Left ventricle myocardium inferior (tissue), 1 donor: ENCODE measurements at regions not wholly inside any gene's neighbourhood (a gene's known extent, or its start where the extent isn't known, plus 50 kb on each side); places are given as distances from the start of the nearest gene placed in this dataset.

Source experiments
- DNase-seq: peaks from one replicate; pipeline ENCODE4 v3.0.0-alpha.2; 2020
- H3K27ac ChIP-seq: fragments of 200-600 bp; replicated peaks from 2 replicates; pipeline ENCODE4 v1.8.0; 2021
- H3K27me3 ChIP-seq: fragments of 200-600 bp; 2 replicates; pipeline ENCODE4 v1.8.0; 2021; ENCODE audit warnings: low read depth
- H3K36me3 ChIP-seq: fragments of 200-600 bp; 2 replicates; pipeline ENCODE4 v1.8.0; 2021
- H3K4me1 ChIP-seq: fragments of 200-600 bp; 2 replicates; pipeline ENCODE4 v1.8.0; 2021
- H3K4me3 ChIP-seq: fragments of 200-600 bp; 2 replicates; pipeline ENCODE4 v1.8.0; 2021; ENCODE audit warnings: mild to moderate bottlenecking, moderate library complexity
- H3K9me3 ChIP-seq: fragments of 200-600 bp; replicated peaks from 2 replicates; pipeline ENCODE4 v1.8.0; 2021
- intact Hi-C: fragments of 100-400 bp; cut with micrococcal nuclease; formaldehyde crosslinking; loops from one replicate; pipeline ENCODE4 v1.11.0; 2022
- TF ChIP-seq, protein P1 (sequence below): fragments of 200-600 bp; IDR thresholded peaks from 2 replicates; pipeline ENCODE4 v1.8.0; 2021; ENCODE audit warnings: antibody characterized with exemption, mild to moderate bottlenecking, borderline replicate concordance
- donor health status: DM: no; HTN: yes; CAD: no; lungs with severe emphysema.

DNA sequence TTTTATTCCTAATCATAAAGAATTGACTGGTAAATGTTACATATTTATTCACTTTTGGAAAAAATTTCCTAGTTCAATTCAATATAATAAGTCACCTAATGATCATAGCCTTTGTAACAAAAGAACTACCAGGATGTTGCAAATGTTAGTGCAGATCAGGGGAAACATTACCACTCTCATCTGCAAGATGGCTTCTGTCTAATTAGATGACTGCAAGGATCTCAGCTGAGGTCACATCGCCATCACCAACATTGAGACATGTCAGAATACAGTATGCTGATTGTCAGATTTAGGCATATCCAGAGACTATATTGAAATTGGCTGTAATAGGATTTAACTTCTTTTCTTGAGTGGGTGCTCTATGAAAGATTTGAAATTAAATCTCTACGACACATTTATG, 431.4 kb upstream of the AGTR1 start:
- no peak overlapping the region for H3K27ac ChIP-seq

GRCh38 chr3:148269816-148270215, 427.9 kb upstream of the AGTR1 start:
- intact Hi-C loops = no loop called here

More for the DNA sequence above, 431.4 kb upstream of the AGTR1 start:
- Histone ChIP-seq H3K9me3 (no peaks in the 10 kb centered on the region), H3K36me3 (no peaks in the 10 kb centered on the region), H3K4me3 (no peak overlapping the region), H3K4me1 (no peaks in the 10 kb centered on the region), H3K27me3 (no peaks in the 10 kb centered on the region)
- intact Hi-C loops = no loop called here
- TF ChIP-seq, protein P1, sequence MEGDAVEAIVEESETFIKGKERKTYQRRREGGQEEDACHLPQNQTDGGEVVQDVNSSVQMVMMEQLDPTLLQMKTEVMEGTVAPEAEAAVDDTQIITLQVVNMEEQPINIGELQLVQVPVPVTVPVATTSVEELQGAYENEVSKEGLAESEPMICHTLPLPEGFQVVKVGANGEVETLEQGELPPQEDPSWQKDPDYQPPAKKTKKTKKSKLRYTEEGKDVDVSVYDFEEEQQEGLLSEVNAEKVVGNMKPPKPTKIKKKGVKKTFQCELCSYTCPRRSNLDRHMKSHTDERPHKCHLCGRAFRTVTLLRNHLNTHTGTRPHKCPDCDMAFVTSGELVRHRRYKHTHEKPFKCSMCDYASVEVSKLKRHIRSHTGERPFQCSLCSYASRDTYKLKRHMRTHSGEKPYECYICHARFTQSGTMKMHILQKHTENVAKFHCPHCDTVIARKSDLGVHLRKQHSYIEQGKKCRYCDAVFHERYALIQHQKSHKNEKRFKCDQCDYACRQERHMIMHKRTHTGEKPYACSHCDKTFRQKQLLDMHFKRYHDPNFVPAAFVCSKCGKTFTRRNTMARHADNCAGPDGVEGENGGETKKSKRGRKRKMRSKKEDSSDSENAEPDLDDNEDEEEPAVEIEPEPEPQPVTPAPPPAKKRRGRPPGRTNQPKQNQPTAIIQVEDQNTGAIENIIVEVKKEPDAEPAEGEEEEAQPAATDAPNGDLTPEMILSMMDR = no peak
- DNase-seq = no peak

GRCh38 chr3:148280623-148281242, 417.0 kb upstream of the AGTR1 start:
- no peak for DNase-seq
- Histone ChIP-seq H3K4me3 (no peak overlapping the region), H3K36me3 (no peaks in the 10 kb centered on the region), H3K4me1 (no peaks in the 10 kb centered on the region), H3K27ac (no peak overlapping the region), H3K9me3 (peaks cover 3% of the 10 kb centered on the region), H3K27me3 (no peaks in the 10 kb centered on the region)
- intact Hi-C loops = no loop called here
- TF ChIP-seq, protein P1 = no peak

More at GRCh38 chr3:148269816-148270215, 427.9 kb upstream of the AGTR1 start:
- Histone ChIP-seq H3K4me1 (no peaks in the 10 kb centered on the region), H3K9me3 (no peaks in the 10 kb centered on the region), H3K27ac (no peak overlapping the region), H3K4me3 (no peak overlapping the region), H3K36me3 (no peaks in the 10 kb centered on the region), H3K27me3 (no peaks in the 10 kb centered on the region)
- TF ChIP-seq, protein P1 = no peak
- no peak for DNase-seq

GRCh38 chr3:148289159-148289558, 408.5 kb upstream of the AGTR1 start:
- TF ChIP-seq, protein P1 = no peak
- Histone ChIP-seq H3K27ac (no peak overlapping the region), H3K36me3 (no peaks in the 10 kb centered on the region), H3K4me3 (no peak overlapping the region), H3K27me3 (no peaks in the 10 kb centered on the region), H3K4me1 (no peaks in the 10 kb centered on the region), H3K9me3 (no peaks in the 10 kb centered on the region)
- DNase-seq = no peak
- intact Hi-C loops = no loop called here

GRCh38 chr3:148297013-148297412, 400.7 kb upstream of the AGTR1 start:
- intact Hi-C loops = no loop called here
- TF ChIP-seq, protein P1 = no peak

More at GRCh38 chr3:148297013-148297412, 400.7 kb upstream of the AGTR1 start:
- Histone ChIP-seq H3K27me3 (no peaks in the 10 kb centered on the region), H3K4me1 (no peaks in the 10 kb centered on the region), H3K27ac (no peak overlapping the region), H3K9me3 (no peaks in the 10 kb centered on the region), H3K36me3 (no peaks in the 10 kb centered on the region), H3K4me3 (no peak overlapping the region)
- no peak for DNase-seq
